Panc1 (cell line): ENCODE measurements at regions not wholly inside any gene's neighbourhood (a gene's known extent, or its start where the extent isn't known, plus 50 kb on each side); places are given as distances from the start of the nearest gene placed in this dataset.

Experiments
- ATAC-seq: fragments of 200-7000 bp; cut with Tn5 transposase; 2 replicates; pipeline ENCODE4 v1.9.1; 2020; ENCODE audit warnings: mild to moderate bottlenecking, moderate library complexity
- BruUV-seq: library from RNA; stranded (reverse); fragments of 400-500 nt; replicated peaks from 2 replicates; lab custom pipeline; 2021; lab: Mats Ljungman, UMichigan
- CTCF ChIA-PET: fragments of 300-600 bp; sonication (Branson Sonifier 250); formaldehyde crosslinking; loops from one replicate; lab custom pipeline; 2022; ENCODE audit warnings: antibody characterized with exemption; lab: Charles Lee
- POLR2A ChIA-PET: fragments of 300-600 bp; sonication (Branson Sonifier 250); formaldehyde crosslinking; loops from one replicate; lab custom pipeline; 2022; ENCODE audit warnings: antibody characterized with exemption; lab: Charles Lee
- DNase-seq: peaks from one replicate; pipeline ENCODE4 v3.0.0-alpha.2; 2010; ENCODE audit warnings: low read depth, low spot score
- H3K27ac ChIP-seq: 2 replicates; pipeline ENCODE4 v1.5.1; 2011; ENCODE audit warnings: mild to moderate bottlenecking, low read length, inconsistent platforms
- H3K27me3 ChIP-seq: fragments of 200-500 bp; sonication (Bioruptor generic); 2 replicates; pipeline ENCODE4 v1.6.0; 2014; ENCODE audit warnings: low read length, inconsistent platforms; ENCODE audit not compliant: control insufficient read depth, insufficient read depth
- H3K36me3 ChIP-seq: fragments of 200-500 bp; sonication (Bioruptor generic); 2 replicates; pipeline ENCODE4 v1.5.1; 2014; ENCODE audit warnings: inconsistent platforms, mild to moderate bottlenecking, low read length, moderate library complexity; ENCODE audit not compliant: control insufficient read depth, insufficient read depth
- H3K4me1 ChIP-seq: 2 replicates; pipeline ENCODE4 v1.5.1; 2011; ENCODE audit warnings: inconsistent platforms, mild to moderate bottlenecking, low read length, moderate library complexity; ENCODE audit not compliant: control insufficient read depth, insufficient read depth
- H3K4me3 ChIP-seq, 2 experiments: 2 replicates each; pipeline ENCODE4 v1.5.1; 2011 to 2012; ENCODE audit warnings: low read depth in 2 of 2, low read length in 2 of 2, mild to moderate bottlenecking in 2 of 2, inconsistent platforms in 1 of 2, moderate library complexity in 1 of 2
- H3K9me3 ChIP-seq: fragments of 200-500 bp; sonication (Bioruptor generic); 2 replicates; pipeline ENCODE4 v1.5.1; 2014; ENCODE audit warnings: low read depth, mild to moderate bottlenecking, inconsistent platforms, low read length, moderate library complexity; ENCODE audit not compliant: control insufficient read depth, insufficient read depth
- CTCF ChIP-seq: fragments of 450-650 bp; IDR thresholded peaks from 2 replicates; pipeline ENCODE4 v1.5.1; 2017; ENCODE audit warnings: mild to moderate bottlenecking
- POLR2AphosphoS5 ChIP-seq: IDR thresholded peaks from 2 replicates; pipeline ENCODE4 v1.6.1; 2012; ENCODE audit warnings: mild to moderate bottlenecking, low read depth, low read length, moderate library complexity
- REST ChIP-seq, 2 experiments: IDR thresholded peaks; 2 replicates each; pipeline ENCODE4 v1.6.1; 2011 to 2012; ENCODE audit warnings: low read depth in 2 of 2, control low read depth in 1 of 2, low read length in 1 of 2, mild to moderate bottlenecking in 1 of 2, moderate library complexity in 1 of 2; ENCODE audit not compliant: insufficient read depth in 1 of 2
- SIN3A ChIP-seq: IDR thresholded peaks from 2 replicates; pipeline ENCODE4 v1.6.1; 2012; ENCODE audit warnings: low read depth, mild to moderate bottlenecking, low read length, moderate library complexity, borderline replicate concordance; ENCODE audit not compliant: insufficient read depth
- TCF7L2 ChIP-seq: IDR thresholded peaks from 2 replicates; pipeline ENCODE4 v1.6.1; 2011; ENCODE audit warnings: mild to moderate bottlenecking, low read depth, low read length, inconsistent platforms
- in situ Hi-C: cut with HindIII; loops from 2 replicates; pipeline ENCODE4 v1.10.0; 2016; ENCODE audit warnings: low sequenced_read_pairs, low pct_unique_long_range_greater_than_20kb
- intact Hi-C: fragments of 100-400 bp; cut with micrococcal nuclease; formaldehyde crosslinking; loops from one replicate; pipeline ENCODE4 v1.10.0; 2022; ENCODE audit not compliant: unreplicated experiment

GRCh38 chr4:132818091-132818490 is 331.0 kb upstream of the PCDH10 start:
- Histone ChIP-seq H3K9me3 (no peaks in the 10 kb centered on the region), H3K27me3 (no peaks in the 10 kb centered on the region), H3K4me1 (no peaks in the 10 kb centered on the region), H3K27ac (no peak overlapping the region), H3K36me3 (no peaks in the 10 kb centered on the region), H3K4me3 (no peak overlapping the region)
- no peak for DNase-seq
- TF ChIP-seq SIN3A: no peak
- TF ChIP-seq CTCF: no peak
- TF ChIP-seq POLR2AphosphoS5: no peak
- no peak for TF ChIP-seq TCF7L2
- no peak for TF ChIP-seq REST (IDR thresholded peaks at IDR 0.05; ENCODE audit: insufficient read depth in 1 of 2, low read depth in 2 of 2, low read length in 1 of 2)
- ATAC-seq: no peak
- BruUV-seq: no TSS peak
- intact Hi-C loops: no loop called here
- ChIA-PET CTCF (no interaction called here), POLR2A (no interaction called here)
- in situ Hi-C loops: no loop called here

- H3K4me1 ChIP-seq: no peaks in the 10 kb centered on the region
- DNase-seq: no peak
- no peaks in the 10 kb centered on the region for H3K9me3 ChIP-seq
- H3K27ac ChIP-seq: no peak overlapping the region
- intact Hi-C loops (no loop called here), in situ Hi-C loops (no loop called here)
- no TSS peak for BruUV-seq
- no peak overlapping the region for H3K4me3 ChIP-seq
- H3K27me3 ChIP-seq: no peaks in the 10 kb centered on the region
- no peaks in the 10 kb centered on the region for H3K36me3 ChIP-seq
- no peak for ATAC-seq
- TF ChIP-seq REST (IDR thresholded peaks at IDR 0.05; ENCODE audit: insufficient read depth in 1 of 2, low read depth in 2 of 2, low read length in 1 of 2): no peak
- no peak for TF ChIP-seq TCF7L2
- no peak for TF ChIP-seq CTCF
- TF ChIP-seq SIN3A: no peak
- ChIA-PET POLR2A (no interaction called here), CTCF (no interaction called here)
These were observed 325.7 kb upstream of the PCDH10 start for GRCh38 chr4:132823419-132823818.
